Adrenal gland (tissue), 5 donors: ENCODE measurements at regions not wholly inside any gene's neighbourhood (a gene's known extent, or its start where the extent isn't known, plus 50 kb on each side); places are given as distances from the start of the nearest gene placed in this dataset.

ENCODE experiments used
- CTCF ChIP-seq, 6 experiments: fragments of 450-650 bp in 4 of 6; fragments of 200-600 bp in 2 of 6; sonication (generic) in 1 of 6; IDR thresholded peaks; 1 replicate in 5 of 6; 2 replicates in 1 of 6; pipeline versions ENCODE4 v1.5.1 to v1.8.0; 2016 to 2021; ENCODE audit warnings: antibody characterized with exemption in 6 of 6, mild to moderate bottlenecking in 2 of 6, moderate library complexity in 1 of 6
- POLR2A ChIP-seq, 2 donors: fragments of 450-650 bp; IDR thresholded peaks; one replicate each; pipeline ENCODE4 v1.6.1; 2017; ENCODE audit warnings: antibody characterized with exemption in 2 of 2, mild to moderate bottlenecking in 2 of 2, moderate library complexity in 1 of 2
- donor health status: DM: no; HTN: no; CAD: no.

GRCh38 chr1:56310945-56311344 is 268.4 kb downstream of the PLPP3 start:
- TF ChIP-seq CTCF (IDR thresholded peaks at IDR 0.05): no peak
- TF ChIP-seq POLR2A (IDR thresholded peaks at IDR 0.05): no peak
